ENCODE measurements at regions not wholly inside any gene's neighbourhood (a gene's known extent, or its start where the extent isn't known, plus 50 kb on each side); places are given as distances from the start of the nearest gene placed in this dataset.

GRCh38 chr5:33260098-33260497, 180.7 kb upstream of the TARS1 start:
- DNase-seq, result no peak

DNA sequence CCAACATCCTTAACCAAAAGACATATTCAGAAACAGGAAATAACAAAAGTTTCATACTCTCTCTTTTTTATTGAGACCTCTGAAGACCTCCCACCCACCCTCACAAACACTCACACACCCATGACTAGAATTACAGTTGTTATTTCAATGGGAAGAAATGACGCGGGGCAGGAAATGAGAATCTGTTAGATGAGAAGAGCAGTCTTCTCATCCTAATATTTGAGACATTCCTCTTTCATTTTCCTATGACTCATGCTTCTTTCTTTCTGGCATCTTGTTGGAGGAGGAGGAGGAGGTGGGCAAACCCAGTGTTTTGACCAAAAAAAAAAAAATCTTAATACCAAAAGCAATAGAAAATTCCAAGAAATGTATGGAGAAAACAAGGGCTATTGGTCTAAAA, 179.5 kb upstream of the TARS1 start:
- no peak for DNase-seq

GRCh38 chr5:33261747-33262146, 179.0 kb upstream of the TARS1 start:
- no peak for DNase-seq

- no peak for DNase-seq
Measured at GRCh38 chr5:33267801-33268200, 173.0 kb upstream of the TARS1 start.

GRCh38 chr5:33268374-33268773, 172.4 kb upstream of the TARS1 start:
- no peak for DNase-seq

DNA sequence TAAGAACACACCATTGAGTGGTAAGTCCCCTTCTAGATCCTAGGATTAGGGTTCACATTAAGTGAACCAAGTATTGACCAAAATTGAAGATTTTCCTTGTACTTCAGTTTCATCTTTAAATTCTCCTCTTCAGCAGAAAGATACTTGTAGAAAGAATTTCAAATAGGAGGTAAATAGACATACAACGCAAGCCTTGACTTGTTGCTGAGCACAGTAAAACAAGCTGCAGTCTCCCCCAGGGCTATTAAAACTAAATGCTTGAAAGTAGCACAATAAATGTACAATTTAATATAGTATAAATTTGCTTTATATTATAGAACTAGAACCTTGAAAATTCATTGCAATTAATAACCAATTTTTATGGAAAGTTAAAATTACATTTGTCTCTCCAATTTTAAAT, 170.1 kb upstream of the TARS1 start:
- no peak for DNase-seq

DNA sequence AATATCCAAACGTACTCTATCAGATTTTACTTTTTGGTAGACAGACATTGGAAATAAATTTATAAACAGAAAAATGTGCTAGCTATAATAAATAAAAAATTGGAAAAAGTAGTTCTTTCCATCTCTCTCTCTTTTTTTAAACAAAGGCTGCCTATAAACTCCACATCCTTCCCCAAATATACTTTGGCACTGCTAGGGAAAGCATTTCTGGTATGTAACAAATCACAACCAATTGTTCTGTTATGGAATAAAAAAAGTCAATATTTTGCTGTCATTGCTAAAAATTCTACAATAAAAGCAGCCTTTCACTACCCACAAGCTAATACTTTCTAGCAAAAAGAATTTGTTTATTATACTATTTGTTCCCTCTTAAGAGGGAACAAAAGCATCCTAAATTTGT, 169.2 kb upstream of the TARS1 start:
- DNase-seq, result no peak

DNA sequence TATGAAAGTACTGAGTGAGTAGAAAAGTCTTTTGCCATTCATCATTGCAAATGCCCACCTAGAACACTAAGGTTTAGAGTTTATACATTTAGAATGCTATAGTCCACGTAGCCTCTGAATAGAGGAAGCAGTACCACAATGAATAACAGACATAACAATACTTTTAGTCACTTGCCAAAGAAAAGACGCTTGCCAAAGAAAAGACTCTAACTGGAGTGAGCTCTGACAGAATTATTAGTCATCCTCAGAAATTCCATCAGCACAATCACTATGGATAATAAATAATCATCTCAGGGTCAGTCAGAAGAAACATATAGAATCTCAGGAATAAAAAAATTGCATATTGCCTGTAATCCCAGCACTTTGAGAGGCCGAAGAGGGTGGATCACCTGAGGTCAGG, 168.5 kb upstream of the TARS1 start:
- peak; percentile 2 for DNase-seq

- no peak for DNase-seq
Measured at GRCh38 chr5:33273985-33274384, 166.8 kb upstream of the TARS1 start.

DNA sequence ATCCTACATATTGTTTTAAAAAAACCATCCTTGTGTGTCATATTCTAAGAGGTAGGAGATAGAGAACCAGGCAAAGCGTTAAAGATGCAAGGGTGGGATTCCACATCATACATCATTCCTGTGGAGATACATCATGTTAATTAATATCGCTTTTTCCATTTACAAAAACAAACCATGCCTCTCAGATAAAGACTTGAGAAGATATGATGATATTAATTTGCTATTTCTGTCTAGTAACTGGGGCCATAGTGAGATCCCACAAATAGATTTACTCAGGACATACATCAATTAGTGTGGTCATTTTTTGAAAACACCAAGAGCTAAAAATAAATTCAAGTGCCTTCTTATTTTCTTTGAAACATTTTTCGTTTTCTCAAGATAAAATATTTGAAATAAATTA, 165.4 kb upstream of the TARS1 start:
- DNase-seq, result no peak

GRCh38 chr5:33275921-33276627, 164.7 kb upstream of the TARS1 start:
- DNase-seq, result no peak

- DNase-seq, result no peak
Measured at GRCh38 chr5:33276628-33276950, 164.2 kb upstream of the TARS1 start.

DNA sequence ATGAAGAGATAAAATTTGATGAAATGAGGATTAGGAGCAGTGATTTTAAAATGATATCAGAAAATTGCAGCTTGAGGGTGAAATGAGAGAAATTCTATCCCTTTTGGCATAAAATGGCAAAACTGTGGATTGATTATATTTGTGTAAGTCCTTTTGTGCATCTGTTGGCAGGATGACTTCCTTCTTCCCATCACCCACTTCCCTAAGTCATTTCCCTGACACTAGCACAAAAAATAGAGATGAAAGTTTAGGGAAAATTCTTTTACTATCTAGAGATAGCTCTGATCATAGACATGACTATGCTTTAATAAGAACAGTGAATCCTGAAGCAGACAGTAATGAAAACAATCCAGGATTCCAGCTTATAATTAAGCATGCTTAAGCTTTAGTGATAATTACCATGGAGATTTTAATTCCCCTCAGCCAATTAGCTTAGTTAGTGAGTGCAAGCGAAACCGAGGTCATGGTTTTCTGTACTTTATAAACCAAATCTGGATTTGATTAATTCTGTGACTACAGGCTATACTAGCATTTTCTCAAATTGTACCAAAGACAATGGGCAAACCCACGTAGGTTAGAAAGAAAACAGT, 163.6 kb upstream of the TARS1 start:
- DNase-seq, result no peak

DNA sequence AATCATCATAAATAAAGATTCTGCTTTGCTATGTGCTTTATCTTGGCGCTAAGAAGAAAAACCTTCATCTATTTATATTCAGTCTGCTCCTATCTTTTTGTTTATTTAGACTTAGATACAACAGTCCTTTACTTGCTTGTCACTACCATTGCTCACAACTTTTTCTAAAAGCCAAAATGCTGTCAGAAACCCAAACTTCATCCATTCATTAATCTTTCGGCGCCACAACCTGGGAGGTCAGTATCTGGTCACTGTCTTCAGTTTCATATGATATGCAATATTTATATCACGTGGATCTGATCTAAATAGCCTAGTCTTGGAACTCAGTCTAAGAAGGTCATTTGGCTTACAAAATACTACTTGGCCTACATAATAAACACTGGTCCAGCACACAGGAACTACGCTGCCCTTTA, 159.3 kb upstream of the TARS1 start:
- no peak for DNase-seq

DNA sequence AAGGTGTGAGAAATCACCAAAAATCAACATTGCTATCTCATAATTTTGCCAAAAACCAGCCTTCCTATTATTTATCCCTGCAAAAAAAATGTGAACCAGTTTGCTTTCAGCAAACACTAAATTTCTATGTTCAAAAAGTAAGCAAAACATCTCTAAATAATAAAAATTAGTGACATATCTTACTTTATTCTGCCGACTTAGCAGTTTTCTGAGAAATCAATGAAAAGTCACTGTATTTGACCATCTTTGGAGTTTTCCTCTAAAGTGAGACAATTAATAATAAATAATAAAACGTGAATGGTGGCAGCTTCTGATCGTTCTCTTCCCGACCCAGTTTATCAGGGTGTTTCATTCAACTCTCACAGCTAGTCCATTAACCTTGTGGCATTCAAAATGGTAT, 158.6 kb upstream of the TARS1 start:
- no peak for DNase-seq

DNA sequence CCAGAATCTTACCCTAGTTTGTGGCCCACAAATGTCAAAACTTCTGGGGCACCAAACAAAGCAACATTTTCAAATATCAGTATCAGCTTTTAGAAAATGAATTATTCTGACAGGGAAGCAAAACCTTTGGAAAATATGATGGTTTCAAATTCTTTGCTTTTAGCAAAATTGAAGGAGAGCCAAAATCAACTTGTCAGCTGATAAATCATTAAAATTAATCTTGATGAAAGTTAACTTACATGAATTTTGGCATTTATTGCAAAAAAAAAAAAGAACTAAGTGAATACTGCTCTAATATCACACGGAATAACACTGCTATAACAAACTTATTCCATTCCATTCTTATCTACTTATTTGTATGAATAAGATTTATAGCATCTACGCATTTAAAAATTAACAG, 158.1 kb upstream of the TARS1 start:
- no peak for DNase-seq

GRCh38 chr5:33283243-33283642, 157.5 kb upstream of the TARS1 start:
- DNase-seq, result no peak

DNA sequence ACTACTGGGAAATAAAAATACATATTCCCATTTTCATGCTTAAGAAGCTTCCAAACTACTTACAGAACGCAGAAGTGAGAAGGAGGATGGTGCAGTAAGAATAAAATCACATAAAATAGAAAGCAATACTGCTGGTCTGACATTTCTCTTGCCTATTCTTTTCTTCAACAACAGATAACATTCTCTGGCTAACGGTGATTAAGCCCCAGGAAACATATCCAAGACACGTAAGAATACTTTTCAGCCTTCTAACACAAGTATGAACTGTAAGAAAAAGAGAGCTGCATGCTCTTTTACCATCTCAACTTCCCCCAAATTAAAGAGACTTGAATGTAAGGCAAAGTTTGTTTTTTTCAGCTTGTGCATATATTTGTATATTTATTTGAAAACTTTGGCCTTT, 156.1 kb upstream of the TARS1 start:
- DNase-seq, result no peak

GRCh38 chr5:33287242-33287641, 153.5 kb upstream of the TARS1 start:
- DNase-seq, result no peak

DNA sequence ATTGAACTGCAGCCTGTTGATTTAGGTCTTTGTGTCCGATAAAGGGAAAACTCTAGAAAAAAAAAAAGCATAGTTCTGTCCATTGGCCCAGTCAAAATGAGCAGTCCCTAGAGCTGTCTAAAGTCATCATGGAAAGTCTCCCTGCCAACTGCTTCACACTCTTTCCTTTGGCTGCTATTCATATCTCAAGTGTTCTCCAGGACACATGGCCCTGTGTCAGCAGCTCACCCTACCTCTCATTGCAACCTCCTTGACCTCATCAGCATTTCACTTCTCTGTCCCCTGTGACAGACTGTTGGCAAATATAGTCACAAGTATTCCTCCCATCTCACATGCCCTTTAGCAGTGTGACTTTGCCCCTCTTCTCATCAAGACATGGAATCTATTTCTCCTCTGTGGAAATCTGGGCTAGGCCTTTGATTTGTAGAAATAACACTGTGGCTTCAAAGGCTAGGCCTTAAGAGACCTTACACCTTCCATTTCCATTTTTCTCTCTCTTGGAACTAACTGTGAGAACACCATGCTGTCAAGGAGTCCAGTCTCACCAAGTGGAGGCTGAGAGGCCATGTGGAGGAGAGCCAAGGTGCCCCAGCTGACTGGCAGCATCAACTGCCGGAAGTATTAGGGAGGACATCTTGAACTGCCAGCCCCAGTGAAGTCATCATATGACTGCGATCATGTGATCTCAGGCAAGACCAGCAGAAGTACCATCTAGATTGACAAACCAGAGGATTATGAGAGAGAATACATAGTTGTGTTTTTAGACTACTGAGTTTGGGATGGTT, 149.4 kb upstream of the TARS1 start:
- no peak for DNase-seq

DNA sequence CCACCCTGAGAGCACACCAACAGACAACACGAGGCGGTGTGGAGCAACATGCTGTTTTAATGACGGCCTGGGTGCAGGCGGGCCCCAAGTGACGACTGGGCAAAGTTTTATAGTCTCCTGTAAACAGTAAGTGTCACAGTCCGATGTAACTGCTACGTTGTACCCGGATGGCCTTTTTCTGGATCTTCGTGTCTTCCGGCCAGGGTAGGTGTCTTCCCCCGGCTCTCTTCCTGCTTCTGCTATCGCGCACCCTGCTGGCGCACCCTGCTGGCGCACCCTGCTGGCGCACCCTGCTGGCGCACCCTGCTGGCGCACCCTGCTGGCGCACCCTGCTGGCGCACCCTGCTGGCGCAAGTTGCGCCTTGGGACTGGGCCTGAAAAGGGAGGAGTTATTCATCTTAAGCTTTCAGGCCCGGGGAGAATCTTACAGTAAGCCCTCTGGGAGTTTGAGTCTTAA, 143.0 kb upstream of the TARS1 start:
- DNase-seq, result no peak

GRCh38 chr5:33299621-33300208, 141.1 kb upstream of the TARS1 start:
- DNase-seq, result peak; percentile 76

DNA sequence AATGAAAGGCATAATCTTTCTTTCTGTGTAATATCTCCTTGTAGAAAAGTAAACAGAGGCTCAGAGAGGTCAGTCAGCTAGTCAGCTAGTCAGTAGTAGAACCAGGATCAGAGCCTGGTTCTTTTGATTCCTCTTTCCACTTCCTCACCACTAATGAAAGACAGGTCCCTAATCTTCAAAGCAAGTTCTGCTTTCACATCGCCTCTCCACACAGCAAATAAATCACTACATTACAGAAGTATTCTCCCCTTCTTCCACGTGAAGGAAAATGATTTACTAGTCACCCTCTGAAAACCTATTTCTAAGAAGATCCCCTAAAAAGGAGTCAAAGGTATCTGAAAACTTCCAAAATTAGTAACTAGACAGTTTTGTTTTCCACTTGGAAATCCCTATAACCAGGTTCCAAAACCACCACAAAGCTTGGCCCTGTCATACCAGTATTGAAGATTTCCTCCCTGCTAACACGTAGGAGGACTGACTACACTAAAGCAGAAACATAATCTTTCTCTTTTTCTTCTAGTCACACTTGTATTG, 140.5 kb upstream of the TARS1 start:
- peak; percentile 70 for DNase-seq

All from suppressor macrophage treated with lipopolysaccharide for 4 hours (primary cell).